IMR-90 (cell line): ENCODE measurements at regions not wholly inside any gene's neighbourhood (a gene's known extent, or its start where the extent isn't known, plus 50 kb on each side); places are given as distances from the start of the nearest gene placed in this dataset.

Experiments used
- ATAC-seq: fragments of 200-7000 bp; cut with Tn5 transposase; 2 replicates; pipeline ENCODE4 v1.9.1; 2020; ENCODE audit warnings: low read depth, mild to moderate bottlenecking, moderate library complexity
- BruUV-seq: library from RNA; stranded (reverse); fragments of 400-500 nt; replicated peaks from 2 replicates; lab custom pipeline; 2021; lab: Mats Ljungman, UMichigan
- CTCF ChIA-PET: fragments of 300-600 bp; formaldehyde crosslinking; extraction: SDS; loops from one replicate; lab custom pipeline; 2021; ENCODE audit warnings: antibody characterized with exemption; lab: Yijun Ruan, JAX
- POLR2A ChIA-PET: fragments of 300-600 bp; sonication (Branson Sonifier 250); formaldehyde crosslinking; loops from one replicate; lab custom pipeline; 2022; ENCODE audit warnings: antibody characterized with exemption; ENCODE audit not compliant: unreplicated experiment; lab: Charles Lee
- DNase-seq: peaks from one replicate; pipeline ENCODE4 v3.0.0; 2013
- H2AFZ ChIP-seq: replicated peaks from 2 replicates; pipeline ENCODE3; 2013; ENCODE audit warnings: low read length, mild to moderate bottlenecking; ENCODE audit not compliant: poor library complexity
- H2AK5ac ChIP-seq: 2 replicates; pipeline ENCODE4 v1.6.1; 2013; ENCODE audit warnings: low read depth, low read length, inconsistent platforms
- H2AK9ac ChIP-seq: replicated peaks from 2 replicates; pipeline ENCODE3; 2013; ENCODE audit warnings: mild to moderate bottlenecking, low read depth, low read length, moderate library complexity; ENCODE audit not compliant: poor library complexity
- H2BK120ac ChIP-seq: 2 replicates; pipeline ENCODE4 v1.6.1; 2013; ENCODE audit warnings: low read depth, low read length, inconsistent platforms
- H2BK15ac ChIP-seq: 3 replicates; pipeline ENCODE4 v1.6.1; 2013; ENCODE audit warnings: low read depth, low read length, inconsistent platforms
- H2BK20ac ChIP-seq: 2 replicates; pipeline ENCODE4 v1.6.1; 2013; ENCODE audit warnings: low read depth, mild to moderate bottlenecking, inconsistent platforms, low read length, moderate library complexity
- H2BK5ac ChIP-seq: 2 replicates; pipeline ENCODE4 v1.6.1; 2013; ENCODE audit warnings: mild to moderate bottlenecking, low read depth, low read length, inconsistent platforms; ENCODE audit not compliant: poor library complexity, severe bottlenecking
- H3K14ac ChIP-seq: replicated peaks from 2 replicates; pipeline ENCODE4 v1.6.1; 2013; ENCODE audit warnings: low read depth, low read length, inconsistent platforms
- H3K18ac ChIP-seq: 2 replicates; pipeline ENCODE4 v1.6.1; 2013; ENCODE audit warnings: low read depth, low read length, control low read depth
- H3K23ac ChIP-seq: 2 replicates; pipeline ENCODE4 v1.6.1; 2013; ENCODE audit warnings: low read depth, low read length, inconsistent platforms
- H3K27ac ChIP-seq: 2 replicates; pipeline ENCODE4 v1.5.1; 2013; ENCODE audit warnings: mild to moderate bottlenecking, control low read depth, low read length; ENCODE audit not compliant: insufficient read depth
- H3K27me3 ChIP-seq: 2 replicates; pipeline ENCODE4 v1.6.1; 2013; ENCODE audit warnings: low read length; ENCODE audit not compliant: control insufficient read depth, insufficient read depth
- H3K36me3 ChIP-seq: 2 replicates; pipeline ENCODE4 v1.6.1; 2013; ENCODE audit warnings: low read length, mixed read lengths; ENCODE audit not compliant: control insufficient read depth, insufficient read depth
- H3K4ac ChIP-seq: 2 replicates; pipeline ENCODE4 v1.6.1; 2013; ENCODE audit warnings: low read depth, low read length, inconsistent platforms
- H3K4me1 ChIP-seq: 2 replicates; pipeline ENCODE4 v1.6.1; 2013; ENCODE audit warnings: low read length, mixed read lengths; ENCODE audit not compliant: control insufficient read depth, insufficient read depth
- H3K4me2 ChIP-seq: 2 replicates; pipeline ENCODE4 v1.6.1; 2013; ENCODE audit warnings: low read depth, mild to moderate bottlenecking, control low read depth, low read length, moderate library complexity
- H3K4me3 ChIP-seq: 2 replicates; pipeline ENCODE4 v1.5.1; 2013; ENCODE audit warnings: low read depth, mild to moderate bottlenecking, control low read depth, low read length, moderate library complexity; ENCODE audit not compliant: insufficient read depth
- H3K56ac ChIP-seq: 2 replicates; pipeline ENCODE4 v1.6.1; 2013; ENCODE audit warnings: low read length, inconsistent platforms; ENCODE audit not compliant: insufficient read depth; ENCODE audit errors: extremely low read depth
- H3K79me1 ChIP-seq, 2 experiments: 2 replicates each; pipeline ENCODE4 v1.6.1; 2013; ENCODE audit warnings: low read length in 2 of 2, inconsistent platforms in 1 of 2, low read depth in 1 of 2
- H3K9ac ChIP-seq: 2 replicates; pipeline ENCODE4 v1.6.1; 2013; ENCODE audit warnings: low read depth, low read length, control low read depth
- H3K9me1 ChIP-seq: 2 replicates; pipeline ENCODE4 v1.6.1; 2013; ENCODE audit warnings: low read length, inconsistent platforms; ENCODE audit not compliant: insufficient read depth
- H3K9me3 ChIP-seq: 2 replicates; pipeline ENCODE4 v1.6.1; 2013; ENCODE audit warnings: low read length; ENCODE audit not compliant: control insufficient read depth, insufficient read depth
- H4K20me1 ChIP-seq: 2 replicates; pipeline ENCODE4 v1.6.1; 2013; ENCODE audit warnings: low read length, inconsistent platforms; ENCODE audit not compliant: insufficient read depth
- H4K5ac ChIP-seq: 2 replicates; pipeline ENCODE4 v1.6.1; 2013; ENCODE audit warnings: mild to moderate bottlenecking, low read depth, low read length, control low read depth
- H4K8ac ChIP-seq, 2 experiments: 2 replicates each; pipeline ENCODE4 v1.6.1; 2013; ENCODE audit warnings: low read depth in 2 of 2, low read length in 2 of 2, control low read depth in 1 of 2, inconsistent platforms in 1 of 2
- H4K91ac ChIP-seq: 2 replicates; pipeline ENCODE4 v1.6.1; 2013; ENCODE audit warnings: low read depth, low read length, inconsistent platforms; ENCODE audit not compliant: insufficient read depth
- BHLHE40 ChIP-seq: fragments of 150-350 bp; IDR thresholded peaks from 2 replicates; pipeline ENCODE4 v1.6.1; 2016; ENCODE audit warnings: mild to moderate bottlenecking, low read depth, low read length
- CEBPB ChIP-seq: IDR thresholded peaks from 2 replicates; pipeline ENCODE4 v1.6.1; 2012; ENCODE audit warnings: low read depth, low read length, improper control_type of control experiment
- CHD1 ChIP-seq: IDR thresholded peaks from 2 replicates; pipeline ENCODE4 v1.6.1; 2012; ENCODE audit warnings: low read depth, low read length, improper control_type of control experiment
- CTCF ChIP-seq: conservative IDR thresholded peaks from 2 replicates; pipeline ENCODE4 v1.5.1; 2012; ENCODE audit warnings: mild to moderate bottlenecking, low read depth, low read length, improper control_type of control experiment
- ELK1 ChIP-seq: fragments of 150-350 bp; IDR thresholded peaks from 2 replicates; pipeline ENCODE4 v1.6.1; 2016; ENCODE audit warnings: low read depth, mild to moderate bottlenecking, low read length, moderate library complexity, borderline replicate concordance
- FOS ChIP-seq: fragments of 150-350 bp; IDR thresholded peaks from 2 replicates; pipeline ENCODE4 v1.6.1; 2016; ENCODE audit warnings: low read depth, low read length
- MAFK ChIP-seq: IDR thresholded peaks from 2 replicates; pipeline ENCODE4 v1.6.1; 2012; ENCODE audit warnings: low read depth, low read length, improper control_type of control experiment
- MAZ ChIP-seq: IDR thresholded peaks from 2 replicates; pipeline ENCODE4 v1.6.1; 2012; ENCODE audit warnings: low read depth, mild to moderate bottlenecking, low read length, improper control_type of control experiment, moderate library complexity, borderline replicate concordance
- MXI1 ChIP-seq: IDR thresholded peaks from 2 replicates; pipeline ENCODE4 v1.6.1; 2012; ENCODE audit warnings: low read depth, mild to moderate bottlenecking, low read length, moderate library complexity, borderline replicate concordance
- NFE2L2 ChIP-seq: fragments of 150-350 bp; IDR thresholded peaks from 2 replicates; pipeline ENCODE4 v1.6.1; 2016; ENCODE audit warnings: low read depth, mild to moderate bottlenecking, low read length
- POLR2A ChIP-seq: IDR thresholded peaks from 2 replicates; pipeline ENCODE4 v1.6.1; 2012; ENCODE audit warnings: mild to moderate bottlenecking, low read depth, low read length
- RAD21 ChIP-seq: IDR thresholded peaks from 2 replicates; pipeline ENCODE4 v1.6.1; 2012; ENCODE audit warnings: low read length, improper control_type of control experiment
- RFX5 ChIP-seq: IDR thresholded peaks from 2 replicates; pipeline ENCODE4 v1.8.0; 2012; ENCODE audit warnings: low read depth, mild to moderate bottlenecking, low read length, moderate library complexity
- SMC3 ChIP-seq: fragments of 150-350 bp; IDR thresholded peaks from 2 replicates; pipeline ENCODE4 v1.6.1; 2016; ENCODE audit warnings: low read depth, mild to moderate bottlenecking, antibody characterized with exemption, low read length, moderate library complexity
- USF2 ChIP-seq: fragments of 150-350 bp; IDR thresholded peaks from 2 replicates; pipeline ENCODE4 v1.6.1; 2017; ENCODE audit warnings: mild to moderate bottlenecking, antibody characterized with exemption, low read length, low read depth
- dilution Hi-C: fragments of 300-500 bp; cut with HindIII; formaldehyde crosslinking; loops from one replicate; pipeline ENCODE4 v1.14.3; 2018; ENCODE audit warnings: low sequenced_read_pairs; ENCODE audit not compliant: unreplicated experiment
- in situ Hi-C: fragments of 300-500 bp; cut with MboI; formaldehyde crosslinking; loops from 3 replicates; pipeline ENCODE4 v1.14.3; 2019; ENCODE audit warnings: low sequenced_read_pairs, inconsistent platforms, mixed read lengths
- intact Hi-C: fragments of 100-400 bp; cut with micrococcal nuclease; formaldehyde crosslinking; loops from 2 replicates; pipeline ENCODE4 v1.10.0; 2022

- Histone ChIP-seq H3K4ac (no peak overlapping the region), H3K9me3 (no peaks in the 10 kb centered on the region), H3K4me3 (no peak overlapping the region), H2BK120ac (no peak overlapping the region), H2AFZ (no peak overlapping the region), H4K5ac (no peak overlapping the region), H3K27me3 (no peaks in the 10 kb centered on the region), H4K91ac (no peak overlapping the region), H3K4me1 (no peaks in the 10 kb centered on the region), H2BK20ac (no peak overlapping the region), H4K20me1 (no peaks in the 10 kb centered on the region), H3K79me1 (no peaks in the 10 kb centered on the region), H3K4me2 (no peak overlapping the region), H2BK5ac (no peak overlapping the region), H3K36me3 (no peaks in the 10 kb centered on the region), H3K27ac (no peak overlapping the region), H3K9ac (no peak overlapping the region), H3K14ac (no peak overlapping the region), H2AK9ac (no peak overlapping the region), H3K56ac (no peak overlapping the region), H3K18ac (no peak overlapping the region), H3K9me1 (no peaks in the 10 kb centered on the region), H2AK5ac (no peak overlapping the region), H3K23ac (no peak overlapping the region), H4K8ac (no peak overlapping the region), H2BK15ac (no peak overlapping the region)
- intact Hi-C loops = no loop called here
- in situ Hi-C loops = no loop called here
- ChIA-PET POLR2A (no interaction called here), CTCF (no interaction called here)
- dilution Hi-C loops = no loop called here
- ATAC-seq (no peak), DNase-seq (no peak)
- no TSS peak for BruUV-seq
- TF ChIP-seq FOS (no peak), MAFK (no peak), RAD21 (no peak), SMC3 (no peak), USF2 (no peak), MAZ (no peak), CHD1 (no peak), BHLHE40 (no peak), ELK1 (no peak), CTCF (no peak), MXI1 (no peak), RFX5 (no peak), POLR2A (no peak), CEBPB (no peak), NFE2L2 (no peak)
These were observed 898.1 kb upstream of the WWC1 start for GRCh38 chr5:167393358-167393757.
